ENCODE measurements at regions not wholly inside any gene's neighbourhood (a gene's known extent, or its start where the extent isn't known, plus 50 kb on each side); places are given as distances from the start of the nearest gene placed in this dataset.

DNA sequence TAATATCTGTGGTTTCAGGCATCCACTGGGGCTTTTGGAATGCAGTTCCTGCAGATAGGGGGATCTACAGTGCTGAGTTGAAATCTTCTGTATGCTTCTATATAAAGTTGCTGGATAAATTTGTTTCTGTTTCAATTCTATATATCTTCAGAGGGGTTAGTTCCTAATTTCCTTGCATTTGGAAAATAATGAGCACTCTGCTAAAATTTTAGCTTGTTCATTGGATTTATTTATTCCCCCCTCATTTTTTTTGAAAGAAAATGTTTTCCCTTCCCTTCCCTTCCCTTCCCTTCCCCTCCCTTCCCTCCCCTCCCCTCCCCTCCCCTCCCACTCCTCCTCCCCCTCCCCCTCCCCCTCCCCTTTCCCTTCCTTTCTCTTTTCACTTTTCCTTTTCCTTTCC lies 212.3 kb downstream of the GPD2 start:
- TF ChIP-seq, protein P1, sequence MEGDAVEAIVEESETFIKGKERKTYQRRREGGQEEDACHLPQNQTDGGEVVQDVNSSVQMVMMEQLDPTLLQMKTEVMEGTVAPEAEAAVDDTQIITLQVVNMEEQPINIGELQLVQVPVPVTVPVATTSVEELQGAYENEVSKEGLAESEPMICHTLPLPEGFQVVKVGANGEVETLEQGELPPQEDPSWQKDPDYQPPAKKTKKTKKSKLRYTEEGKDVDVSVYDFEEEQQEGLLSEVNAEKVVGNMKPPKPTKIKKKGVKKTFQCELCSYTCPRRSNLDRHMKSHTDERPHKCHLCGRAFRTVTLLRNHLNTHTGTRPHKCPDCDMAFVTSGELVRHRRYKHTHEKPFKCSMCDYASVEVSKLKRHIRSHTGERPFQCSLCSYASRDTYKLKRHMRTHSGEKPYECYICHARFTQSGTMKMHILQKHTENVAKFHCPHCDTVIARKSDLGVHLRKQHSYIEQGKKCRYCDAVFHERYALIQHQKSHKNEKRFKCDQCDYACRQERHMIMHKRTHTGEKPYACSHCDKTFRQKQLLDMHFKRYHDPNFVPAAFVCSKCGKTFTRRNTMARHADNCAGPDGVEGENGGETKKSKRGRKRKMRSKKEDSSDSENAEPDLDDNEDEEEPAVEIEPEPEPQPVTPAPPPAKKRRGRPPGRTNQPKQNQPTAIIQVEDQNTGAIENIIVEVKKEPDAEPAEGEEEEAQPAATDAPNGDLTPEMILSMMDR (conservative IDR thresholded peaks at IDR 0.05; ENCODE audit: low read length) = no peak
- TF ChIP-seq EZH2phosphoT487 (IDR thresholded peaks at IDR 0.05; ENCODE audit: borderline replicate concordance, low read depth, low read length) = no peak

Data from OCI-LY7 (cell line).